WTC11 (cell line): ENCODE measurements at regions not wholly inside any gene's neighbourhood (a gene's known extent, or its start where the extent isn't known, plus 50 kb on each side); places are given as distances from the start of the nearest gene placed in this dataset.

ENCODE experiments used
- ATAC-seq: fragments of 200-7000 bp; cut with Tn5 transposase; 2 replicates; pipeline ENCODE4 v1.10.0; 2021; ENCODE audit warnings: mild to moderate bottlenecking, moderate library complexity
- CTCF ChIA-PET: fragments of 300-600 bp; sonication (Branson Sonifier 250); formaldehyde crosslinking; loops from one replicate; lab custom pipeline; 2021; ENCODE audit warnings: antibody characterized with exemption; lab: Charles Lee
- POLR2A ChIA-PET: fragments of 350-600 bp; sonication (Branson Sonifier 250); formaldehyde crosslinking; loops from one replicate; lab custom pipeline; 2021; ENCODE audit warnings: antibody characterized with exemption; lab: Charles Lee
- DNase-seq: peaks from one replicate; pipeline ENCODE4 v3.0.0; 2021; ENCODE audit warnings: low spot score
- H3K27ac Mint-ChIP-seq: 2 replicates; pipeline ENCODE4 v1.8.0; 2021; ENCODE audit warnings: mixed read lengths
- H3K27me3 Mint-ChIP-seq: 2 replicates; pipeline ENCODE4 v1.8.0; 2021; ENCODE audit warnings: low read depth, mild to moderate bottlenecking, moderate library complexity, mixed read lengths
- H3K36me3 Mint-ChIP-seq: 2 replicates; pipeline ENCODE4 v1.8.0; 2021; ENCODE audit warnings: mixed read lengths
- H3K4me1 Mint-ChIP-seq: 2 replicates; pipeline ENCODE4 v1.8.0; 2022; ENCODE audit warnings: mixed read lengths
- H3K4me3 Mint-ChIP-seq: 2 replicates; pipeline ENCODE4 v1.8.0; 2021; ENCODE audit warnings: mild to moderate bottlenecking, moderate library complexity, mixed read lengths
- H3K9me3 Mint-ChIP-seq: 2 replicates; pipeline ENCODE4 v1.8.0; 2021; ENCODE audit warnings: mixed read lengths
- ELF4 ChIP-seq: sonication (generic); formaldehyde crosslinking; IDR thresholded peaks from 2 replicates; pipeline ENCODE4 v1.8.1; 2022; ENCODE audit warnings: low read depth, mild to moderate bottlenecking, moderate library complexity, missing genetic modification reagents
- ESRRA ChIP-seq: sonication (generic); formaldehyde crosslinking; IDR thresholded peaks from 2 replicates; pipeline ENCODE4 v1.8.1; 2022; ENCODE audit warnings: mild to moderate bottlenecking, missing genetic modification reagents, borderline replicate concordance
- IRF2 ChIP-seq: sonication (generic); formaldehyde crosslinking; IDR thresholded peaks from 2 replicates; pipeline ENCODE4 v1.8.0; 2022; ENCODE audit warnings: low read depth, missing genetic modification reagents, borderline replicate concordance
- MYBL2 ChIP-seq: sonication (generic); formaldehyde crosslinking; IDR thresholded peaks from 2 replicates; pipeline ENCODE4 v1.8.1; 2023; ENCODE audit warnings: mild to moderate bottlenecking, moderate library complexity, missing genetic modification reagents
- NR1H2 ChIP-seq: sonication (generic); formaldehyde crosslinking; IDR thresholded peaks from 2 replicates; pipeline ENCODE4 v1.9.0; 2021; ENCODE audit warnings: mild to moderate bottlenecking, moderate library complexity, missing genetic modification reagents
- PRRX2 ChIP-seq: fragments of 250-450 bp; sonication (Bioruptor Pico); IDR thresholded peaks from 2 replicates; pipeline ENCODE4 v1.8.0; 2021; ENCODE audit warnings: mild to moderate bottlenecking
- ZNF671 ChIP-seq: fragments of 250-450 bp; sonication (Bioruptor Pico); IDR thresholded peaks from 2 replicates; pipeline ENCODE4 v1.8.0; 2021; ENCODE audit warnings: mild to moderate bottlenecking
- TF ChIP-seq, protein P1 (sequence below): sonication (generic); formaldehyde crosslinking; IDR thresholded peaks from 2 replicates; pipeline ENCODE4 v1.8.0; 2022; ENCODE audit warnings: mild to moderate bottlenecking, missing genetic modification reagents
- TF ChIP-seq, protein P2 (sequence below): sonication (generic); formaldehyde crosslinking; IDR thresholded peaks from 2 replicates; pipeline ENCODE4 v1.8.1; 2023; ENCODE audit warnings: mild to moderate bottlenecking, missing genetic modification reagents, moderate library complexity
- TF ChIP-seq, protein P3 (sequence below): sonication (generic); formaldehyde crosslinking; IDR thresholded peaks from 2 replicates; pipeline ENCODE4 v1.8.1; 2023; ENCODE audit warnings: mild to moderate bottlenecking, missing genetic modification reagents
- TF ChIP-seq, protein P4 (sequence below): fragments of 250-450 bp; sonication (Bioruptor Pico); conservative IDR thresholded peaks from 2 replicates; pipeline ENCODE4 v1.9.0; 2021; ENCODE audit warnings: mild to moderate bottlenecking
- TF ChIP-seq, protein P5 (sequence below): sonication (generic); formaldehyde crosslinking; conservative IDR thresholded peaks from 2 replicates; pipeline ENCODE4 v1.8.1; 2023; ENCODE audit warnings: mild to moderate bottlenecking, low read depth, missing genetic modification reagents, moderate library complexity

DNA sequence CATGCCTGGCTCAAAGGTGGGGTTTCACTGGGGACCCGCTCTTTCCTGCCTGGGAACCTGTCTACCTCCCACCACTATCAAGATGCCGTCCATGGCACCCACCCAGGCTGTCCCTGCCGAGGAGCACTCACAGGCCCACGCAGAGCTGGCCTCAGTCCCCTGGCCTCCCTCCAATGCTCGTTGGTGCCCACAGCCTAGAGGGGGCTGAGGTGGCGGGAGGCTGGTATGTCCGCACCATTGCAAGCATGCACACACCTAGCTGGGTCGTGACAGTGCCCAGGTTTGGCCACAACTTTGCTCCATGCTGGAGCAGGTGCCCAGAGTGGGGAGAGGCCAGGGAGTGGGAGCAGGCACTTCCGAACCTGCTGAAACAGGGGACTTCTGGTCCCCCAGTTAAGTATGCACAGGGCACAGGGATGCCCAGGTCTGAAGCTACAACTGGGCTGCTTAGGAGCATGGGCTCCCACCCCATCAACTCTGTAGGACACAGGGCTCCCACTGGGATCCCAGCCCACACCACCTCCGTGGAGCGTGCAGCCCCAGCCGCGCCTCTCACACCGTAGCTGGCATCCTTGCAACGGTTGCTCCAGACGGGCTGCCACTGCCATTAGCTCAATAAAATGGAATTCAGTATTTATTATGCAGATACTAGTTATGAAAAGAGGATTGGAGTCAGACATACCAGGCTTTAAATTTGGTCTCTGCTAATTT is 1376.1 kb upstream of the TENM3 start:
- ATAC-seq = no peak
- Mint-ChIP-seq H3K4me1 (peaks cover 2% of the 10 kb centered on the region), H3K27me3 (no peaks in the 10 kb centered on the region), H3K4me3 (no peak overlapping the region), H3K9me3 (0 out of 2 replicates have a peak, but pooled peaks cover 13% of the 10 kb centered on the region), H3K36me3 (0 out of 2 replicates have a peak, but pooled peaks cover 2% of the 10 kb centered on the region), H3K27ac (no peak overlapping the region)
- no peak for DNase-seq
- no peak for TF ChIP-seq ZNF671
- ChIA-PET CTCF (no interaction called here), POLR2A (no interaction called here)

DNA sequence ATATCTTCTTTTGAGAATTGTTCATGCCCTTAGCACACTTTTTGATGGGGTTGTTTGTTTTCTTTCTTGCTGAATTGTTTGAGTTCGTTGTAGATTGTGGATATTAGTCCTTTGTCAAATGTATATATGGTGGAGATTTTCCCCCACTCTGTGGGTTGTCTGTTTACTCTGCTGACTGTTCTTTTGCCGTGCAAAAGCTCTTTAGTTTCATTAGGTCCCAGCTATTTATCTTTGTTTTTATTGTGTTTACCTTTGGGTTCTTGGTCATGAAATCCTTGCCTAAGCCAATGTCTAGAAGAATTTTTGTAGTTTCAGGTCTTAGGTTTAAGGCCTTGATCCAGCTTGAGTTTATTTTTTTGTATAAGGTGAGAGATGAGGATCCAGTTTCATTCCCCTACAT is 1372.6 kb upstream of the TENM3 start:
- H3K4me1 Mint-ChIP-seq = no peaks in the 10 kb centered on the region; the same call in 1 of the 2 replicates
- no peak for DNase-seq
- H3K27ac Mint-ChIP-seq = no peak overlapping the region
- no peak for TF ChIP-seq NR1H2 (CRISPR knock-in tag)
- no peaks in the 10 kb centered on the region for H3K27me3 Mint-ChIP-seq
- no peak for ATAC-seq
- H3K9me3 Mint-ChIP-seq = peaks cover 28% of the 10 kb centered on the region
- POLR2A ChIA-PET = no interaction called here
- peaks cover 5% of the 10 kb centered on the region; the same call in 1 of the 2 replicates for H3K36me3 Mint-ChIP-seq
- no peak overlapping the region for H3K4me3 Mint-ChIP-seq
- CTCF ChIA-PET = no interaction called here

DNA sequence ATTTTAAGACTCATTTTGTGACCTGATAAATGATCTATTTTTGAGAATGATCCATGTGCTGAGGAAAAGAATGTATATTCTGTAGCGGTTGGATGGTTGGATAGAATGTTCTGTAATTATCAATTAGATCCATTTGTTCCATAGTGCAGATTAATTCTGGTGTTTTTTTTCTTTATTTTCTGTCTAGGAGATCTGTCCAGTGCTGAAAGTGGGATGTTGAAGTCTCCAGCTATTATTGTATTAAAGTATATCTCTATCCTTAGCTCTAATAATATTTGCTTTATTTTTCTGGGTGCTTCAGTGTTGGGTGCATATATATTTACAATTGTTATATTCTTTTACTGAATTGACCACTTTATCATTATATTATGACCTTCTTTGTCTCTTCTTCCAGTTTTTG is 1344.9 kb upstream of the TENM3 start:
- ATAC-seq = no peak
- Mint-ChIP-seq H3K27me3 (no peaks in the 10 kb centered on the region), H3K4me3 (no peak overlapping the region), H3K9me3 (0 out of 2 replicates have a peak, but pooled peaks cover 5% of the 10 kb centered on the region), H3K27ac (no peak overlapping the region), H3K4me1 (peaks cover 4% of the 10 kb centered on the region; the same call in 1 of the 2 replicates), H3K36me3 (no peaks in the 10 kb centered on the region)
- TF ChIP-seq PRRX2 (CRISPR knock-in tag) (no peak), IRF2 (CRISPR knock-in tag) (no peak), ELF4 (CRISPR knock-in tag) (no peak), MYBL2 (CRISPR knock-in tag) (no peak), ESRRA (CRISPR knock-in tag) (no peak)
- TF ChIP-seq, protein P1, sequence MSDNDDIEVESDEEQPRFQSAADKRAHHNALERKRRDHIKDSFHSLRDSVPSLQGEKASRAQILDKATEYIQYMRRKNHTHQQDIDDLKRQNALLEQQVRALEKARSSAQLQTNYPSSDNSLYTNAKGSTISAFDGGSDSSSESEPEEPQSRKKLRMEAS (CRISPR knock-in tag) = no peak
- TF ChIP-seq, protein P2, sequence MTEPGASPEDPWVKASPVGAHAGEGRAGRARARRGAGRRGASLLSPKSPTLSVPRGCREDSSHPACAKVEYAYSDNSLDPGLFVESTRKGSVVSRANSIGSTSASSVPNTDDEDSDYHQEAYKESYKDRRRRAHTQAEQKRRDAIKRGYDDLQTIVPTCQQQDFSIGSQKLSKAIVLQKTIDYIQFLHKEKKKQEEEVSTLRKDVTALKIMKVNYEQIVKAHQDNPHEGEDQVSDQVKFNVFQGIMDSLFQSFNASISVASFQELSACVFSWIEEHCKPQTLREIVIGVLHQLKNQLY (CRISPR knock-in tag) = no peak
- TF ChIP-seq, protein P3, sequence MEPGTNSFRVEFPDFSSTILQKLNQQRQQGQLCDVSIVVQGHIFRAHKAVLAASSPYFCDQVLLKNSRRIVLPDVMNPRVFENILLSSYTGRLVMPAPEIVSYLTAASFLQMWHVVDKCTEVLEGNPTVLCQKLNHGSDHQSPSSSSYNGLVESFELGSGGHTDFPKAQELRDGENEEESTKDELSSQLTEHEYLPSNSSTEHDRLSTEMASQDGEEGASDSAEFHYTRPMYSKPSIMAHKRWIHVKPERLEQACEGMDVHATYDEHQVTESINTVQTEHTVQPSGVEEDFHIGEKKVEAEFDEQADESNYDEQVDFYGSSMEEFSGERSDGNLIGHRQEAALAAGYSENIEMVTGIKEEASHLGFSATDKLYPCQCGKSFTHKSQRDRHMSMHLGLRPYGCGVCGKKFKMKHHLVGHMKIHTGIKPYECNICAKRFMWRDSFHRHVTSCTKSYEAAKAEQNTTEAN (CRISPR knock-in tag) = no peak
- TF ChIP-seq, protein P4, sequence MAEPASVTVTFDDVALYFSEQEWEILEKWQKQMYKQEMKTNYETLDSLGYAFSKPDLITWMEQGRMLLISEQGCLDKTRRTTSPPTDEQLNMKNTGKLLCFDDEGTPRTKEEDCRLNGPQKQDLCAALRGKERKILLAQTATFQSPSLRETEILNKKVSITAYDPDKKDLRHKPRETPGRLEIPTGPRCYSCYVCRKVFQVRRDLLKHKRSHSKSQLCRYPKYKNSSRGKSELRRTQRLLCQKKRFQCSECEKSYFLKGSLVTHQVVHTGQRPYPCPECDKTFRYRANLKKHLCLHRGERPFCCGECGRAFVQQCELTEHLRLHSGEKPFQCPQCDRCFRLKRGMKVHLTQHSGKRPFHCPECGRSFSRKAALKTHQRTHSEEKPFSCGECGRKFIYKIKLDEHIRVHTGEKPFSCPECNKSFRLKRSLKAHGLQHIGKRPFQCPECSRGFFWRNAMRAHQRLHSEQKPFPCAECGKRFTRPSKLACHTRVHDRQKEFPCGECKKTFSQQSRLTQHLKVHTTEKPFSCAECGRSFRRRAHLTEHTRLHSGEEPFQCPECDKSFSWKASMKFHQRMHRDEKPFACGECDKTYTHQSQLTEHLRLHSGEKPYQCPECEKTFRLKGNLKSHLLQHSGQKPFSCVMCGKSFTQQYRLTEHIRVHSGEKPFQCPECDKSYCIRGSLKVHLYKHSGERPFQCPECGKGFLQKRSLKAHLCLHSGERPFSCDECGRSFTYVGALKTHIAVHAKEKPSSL = no peak
- TF ChIP-seq, protein P5, sequence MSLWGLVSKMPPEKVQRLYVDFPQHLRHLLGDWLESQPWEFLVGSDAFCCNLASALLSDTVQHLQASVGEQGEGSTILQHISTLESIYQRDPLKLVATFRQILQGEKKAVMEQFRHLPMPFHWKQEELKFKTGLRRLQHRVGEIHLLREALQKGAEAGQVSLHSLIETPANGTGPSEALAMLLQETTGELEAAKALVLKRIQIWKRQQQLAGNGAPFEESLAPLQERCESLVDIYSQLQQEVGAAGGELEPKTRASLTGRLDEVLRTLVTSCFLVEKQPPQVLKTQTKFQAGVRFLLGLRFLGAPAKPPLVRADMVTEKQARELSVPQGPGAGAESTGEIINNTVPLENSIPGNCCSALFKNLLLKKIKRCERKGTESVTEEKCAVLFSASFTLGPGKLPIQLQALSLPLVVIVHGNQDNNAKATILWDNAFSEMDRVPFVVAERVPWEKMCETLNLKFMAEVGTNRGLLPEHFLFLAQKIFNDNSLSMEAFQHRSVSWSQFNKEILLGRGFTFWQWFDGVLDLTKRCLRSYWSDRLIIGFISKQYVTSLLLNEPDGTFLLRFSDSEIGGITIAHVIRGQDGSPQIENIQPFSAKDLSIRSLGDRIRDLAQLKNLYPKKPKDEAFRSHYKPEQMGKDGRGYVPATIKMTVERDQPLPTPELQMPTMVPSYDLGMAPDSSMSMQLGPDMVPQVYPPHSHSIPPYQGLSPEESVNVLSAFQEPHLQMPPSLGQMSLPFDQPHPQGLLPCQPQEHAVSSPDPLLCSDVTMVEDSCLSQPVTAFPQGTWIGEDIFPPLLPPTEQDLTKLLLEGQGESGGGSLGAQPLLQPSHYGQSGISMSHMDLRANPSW = no peak
- no peak for DNase-seq
- ChIA-PET POLR2A (no interaction called here), CTCF (no interaction called here)
